Femur (tissue), 1 donor: ENCODE measurements at regions not wholly inside any gene's neighbourhood (a gene's known extent, or its start where the extent isn't known, plus 50 kb on each side); places are given as distances from the start of the nearest gene placed in this dataset.
"Not testable (repeated sequence)": the region's sequence is repeated elsewhere in the genome, so short reads cannot be mapped to it uniquely, and the experiment has no call there.

Source experiments
- DNase-seq: peaks from one replicate; pipeline ENCODE4 v3.0.0-alpha.2; 2017

GRCh38 chr3:177688152-177688551, 490.9 kb upstream of the TBL1XR1 start:
- no peak for DNase-seq

- DNase-seq: no peak
These were observed 491.8 kb upstream of the TBL1XR1 start for GRCh38 chr3:177689077-177689476.

- DNase-seq: no peak
These were observed 492.6 kb upstream of the TBL1XR1 start for GRCh38 chr3:177689869-177690268.

- DNase-seq: no peak
These were observed 493.0 kb upstream of the TBL1XR1 start for GRCh38 chr3:177690306-177690705.

GRCh38 chr3:177692304-177692975, 495.2 kb upstream of the TBL1XR1 start:
- DNase-seq: no peak

GRCh38 chr3:177693616-177694264, 496.5 kb upstream of the TBL1XR1 start:
- no peak for DNase-seq

GRCh38 chr3:177694316-177694715, 497.0 kb upstream of the TBL1XR1 start:
- DNase-seq: no peak

- no peak for DNase-seq
These were observed 497.7 kb upstream of the TBL1XR1 start for GRCh38 chr3:177694951-177695350.

- no peak for DNase-seq
These were observed 502.8 kb upstream of the TBL1XR1 start for GRCh38 chr3:177700117-177700516.

GRCh38 chr3:177703788-177704187, 506.5 kb upstream of the TBL1XR1 start:
- DNase-seq: no peak

- DNase-seq: peak; percentile 78
These were observed 508.9 kb upstream of the TBL1XR1 start for GRCh38 chr3:177705976-177706823.

GRCh38 chr3:177709470-177709869, 512.2 kb upstream of the TBL1XR1 start:
- DNase-seq: not testable (repeated sequence)

- DNase-seq: no peak
These were observed 513.2 kb upstream of the TBL1XR1 start for GRCh38 chr3:177710506-177710905.

GRCh38 chr3:177711637-177712036, 514.4 kb upstream of the TBL1XR1 start:
- DNase-seq: no peak

GRCh38 chr3:177713928-177714900, 516.9 kb upstream of the TBL1XR1 start:
- no peak for DNase-seq

GRCh38 chr3:177714945-177715344, 517.7 kb upstream of the TBL1XR1 start:
- no peak for DNase-seq

- no peak for DNase-seq
These were observed 518.7 kb upstream of the TBL1XR1 start for GRCh38 chr3:177715980-177716379.

- not testable (repeated sequence) for DNase-seq
These were observed 523.6 kb upstream of the TBL1XR1 start for GRCh38 chr3:177720927-177721326.

- no peak for DNase-seq
These were observed 524.8 kb upstream of the TBL1XR1 start for GRCh38 chr3:177721864-177722785.

GRCh38 chr3:177724020-177724638, 526.8 kb upstream of the TBL1XR1 start:
- DNase-seq: peak; percentile 81

GRCh38 chr3:177725165-177725564, 527.9 kb upstream of the TBL1XR1 start:
- no peak for DNase-seq
